ENCODE measurements at regions not wholly inside any gene's neighbourhood (a gene's known extent, or its start where the extent isn't known, plus 50 kb on each side); places are given as distances from the start of the nearest gene placed in this dataset.

DNA sequence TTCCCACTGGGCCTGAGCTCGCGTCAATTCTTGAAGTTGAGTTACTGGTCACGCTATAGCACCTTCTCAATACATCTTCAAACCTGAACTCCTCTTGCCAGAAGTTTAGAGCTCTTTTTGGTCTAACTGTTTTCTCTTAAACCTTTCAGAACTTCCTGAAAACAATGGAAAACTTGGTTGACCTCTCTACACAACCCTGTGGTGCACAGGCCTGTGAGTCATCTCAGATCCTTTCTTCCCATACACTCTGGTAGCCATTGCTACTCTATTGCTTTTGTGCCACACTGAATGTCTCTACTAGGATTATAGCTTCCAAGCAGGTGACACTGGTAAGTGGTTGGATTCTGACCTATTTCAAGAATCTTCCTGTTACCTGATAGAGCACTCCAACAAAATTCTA lies 321.5 kb upstream of the FSIP2 start:
- TF ChIP-seq, protein P1, sequence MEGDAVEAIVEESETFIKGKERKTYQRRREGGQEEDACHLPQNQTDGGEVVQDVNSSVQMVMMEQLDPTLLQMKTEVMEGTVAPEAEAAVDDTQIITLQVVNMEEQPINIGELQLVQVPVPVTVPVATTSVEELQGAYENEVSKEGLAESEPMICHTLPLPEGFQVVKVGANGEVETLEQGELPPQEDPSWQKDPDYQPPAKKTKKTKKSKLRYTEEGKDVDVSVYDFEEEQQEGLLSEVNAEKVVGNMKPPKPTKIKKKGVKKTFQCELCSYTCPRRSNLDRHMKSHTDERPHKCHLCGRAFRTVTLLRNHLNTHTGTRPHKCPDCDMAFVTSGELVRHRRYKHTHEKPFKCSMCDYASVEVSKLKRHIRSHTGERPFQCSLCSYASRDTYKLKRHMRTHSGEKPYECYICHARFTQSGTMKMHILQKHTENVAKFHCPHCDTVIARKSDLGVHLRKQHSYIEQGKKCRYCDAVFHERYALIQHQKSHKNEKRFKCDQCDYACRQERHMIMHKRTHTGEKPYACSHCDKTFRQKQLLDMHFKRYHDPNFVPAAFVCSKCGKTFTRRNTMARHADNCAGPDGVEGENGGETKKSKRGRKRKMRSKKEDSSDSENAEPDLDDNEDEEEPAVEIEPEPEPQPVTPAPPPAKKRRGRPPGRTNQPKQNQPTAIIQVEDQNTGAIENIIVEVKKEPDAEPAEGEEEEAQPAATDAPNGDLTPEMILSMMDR (IDR thresholded peaks at IDR 0.05) = no peak
- TF ChIP-seq POLR2AphosphoS5 (IDR thresholded peaks at IDR 0.05) = no peak
